ENCODE measurements at regions not wholly inside any gene's neighbourhood (a gene's known extent, or its start where the extent isn't known, plus 50 kb on each side); places are given as distances from the start of the nearest gene placed in this dataset.

DNA sequence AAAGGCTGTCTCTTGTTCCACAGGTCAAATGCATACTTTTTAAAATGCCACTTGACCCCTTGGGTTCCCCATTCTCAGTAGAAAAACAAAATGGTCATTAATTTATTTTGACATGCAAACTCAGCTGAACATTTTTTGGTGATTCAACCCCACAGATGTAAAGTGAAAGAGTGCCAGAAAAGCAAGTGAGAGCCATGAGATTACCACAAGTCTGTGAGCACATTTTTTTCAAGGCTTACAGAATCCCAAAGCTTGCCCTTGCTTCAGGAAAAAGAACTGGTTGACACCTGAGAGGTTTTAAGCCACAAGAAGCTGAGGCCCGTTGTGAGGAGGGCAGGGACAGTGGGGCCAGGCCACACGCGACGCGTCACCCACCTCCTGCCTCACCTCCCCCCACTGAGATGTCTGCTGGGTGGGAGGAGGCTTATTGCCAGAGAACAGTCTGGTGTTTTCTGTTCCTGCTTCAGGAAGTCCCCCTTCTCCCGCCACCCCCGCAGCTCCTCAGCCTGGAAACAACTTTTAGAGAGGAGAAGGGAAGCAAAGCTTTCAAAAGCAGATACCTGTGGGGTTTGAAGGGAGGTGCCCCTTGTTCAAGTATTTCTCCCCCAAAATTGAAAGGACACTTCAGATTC is 70.4 kb upstream of the CYP1B1 start:
- ATAC-seq = peak; percentile 69
- TF ChIP-seq RARB (CRISPR knock-in tag; IDR thresholded peaks at IDR 0.05) (no peak), ZFP3 (CRISPR knock-in tag; IDR thresholded peaks at IDR 0.05) (peak; percentile 67; the same call in 1 of the 2 replicates), SNAI2 (CRISPR knock-in tag; IDR thresholded peaks at IDR 0.05) (no peak), PATZ1 (CRISPR knock-in tag; IDR thresholded peaks at IDR 0.05; ENCODE audit: borderline replicate concordance) (no peak), CSDC2 (CRISPR knock-in tag; IDR thresholded peaks at IDR 0.05) (no peak)

DNA sequence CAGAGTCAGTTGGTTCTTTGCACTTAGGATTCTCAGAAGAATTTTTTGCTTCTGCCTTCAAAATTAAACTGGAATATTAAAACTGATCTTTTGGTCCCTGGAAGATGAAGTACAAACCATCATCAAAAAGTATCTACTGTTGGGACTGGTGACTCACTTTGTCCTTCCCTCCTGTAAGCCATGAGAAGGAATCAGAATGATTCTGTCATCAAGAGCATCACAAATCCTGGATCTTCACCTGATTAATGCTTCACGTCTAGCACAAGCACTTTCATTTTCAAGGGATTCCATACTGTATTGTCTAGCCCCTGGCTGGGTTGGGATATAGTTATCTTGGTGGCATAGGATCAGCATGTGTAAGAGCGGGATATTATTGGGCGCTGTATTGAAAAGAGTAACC is 69.3 kb upstream of the CYP1B1 start:
- no peak for TF ChIP-seq RARB (CRISPR knock-in tag; IDR thresholded peaks at IDR 0.05)
- no peak for TF ChIP-seq POU6F1 (CRISPR knock-in tag; IDR thresholded peaks at IDR 0.05; ENCODE audit: borderline replicate concordance, low read depth)
- no peak for TF ChIP-seq ZFP30 (CRISPR knock-in tag; IDR thresholded peaks at IDR 0.05)
- no peak for TF ChIP-seq ZNF70 (CRISPR knock-in tag; IDR thresholded peaks at IDR 0.05)
- no peak for TF ChIP-seq TOX (CRISPR knock-in tag; IDR thresholded peaks at IDR 0.05; ENCODE audit: borderline replicate concordance)
- TF ChIP-seq, protein P1, sequence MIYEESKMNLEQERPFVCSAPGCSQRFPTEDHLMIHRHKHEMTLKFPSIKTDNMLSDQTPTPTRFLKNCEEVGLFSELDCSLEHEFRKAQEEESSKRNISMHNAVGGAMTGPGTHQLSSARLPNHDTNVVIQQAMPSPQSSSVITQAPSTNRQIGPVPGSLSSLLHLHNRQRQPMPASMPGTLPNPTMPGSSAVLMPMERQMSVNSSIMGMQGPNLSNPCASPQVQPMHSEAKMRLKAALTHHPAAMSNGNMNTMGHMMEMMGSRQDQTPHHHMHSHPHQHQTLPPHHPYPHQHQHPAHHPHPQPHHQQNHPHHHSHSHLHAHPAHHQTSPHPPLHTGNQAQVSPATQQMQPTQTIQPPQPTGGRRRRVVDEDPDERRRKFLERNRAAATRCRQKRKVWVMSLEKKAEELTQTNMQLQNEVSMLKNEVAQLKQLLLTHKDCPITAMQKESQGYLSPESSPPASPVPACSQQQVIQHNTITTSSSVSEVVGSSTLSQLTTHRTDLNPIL (CRISPR knock-in tag; IDR thresholded peaks at IDR 0.05; ENCODE audit: low read depth) = no peak
- no peak for TF ChIP-seq ARNTL (CRISPR knock-in tag; IDR thresholded peaks at IDR 0.05; ENCODE audit: borderline replicate concordance, low read depth)
- no peak for TF ChIP-seq SNAI2 (CRISPR knock-in tag; IDR thresholded peaks at IDR 0.05)
- TF ChIP-seq ZNF565 (CRISPR knock-in tag; conservative IDR thresholded peaks at IDR 0.05; ENCODE audit: low read depth) = no peak
- no peak for ATAC-seq

DNA sequence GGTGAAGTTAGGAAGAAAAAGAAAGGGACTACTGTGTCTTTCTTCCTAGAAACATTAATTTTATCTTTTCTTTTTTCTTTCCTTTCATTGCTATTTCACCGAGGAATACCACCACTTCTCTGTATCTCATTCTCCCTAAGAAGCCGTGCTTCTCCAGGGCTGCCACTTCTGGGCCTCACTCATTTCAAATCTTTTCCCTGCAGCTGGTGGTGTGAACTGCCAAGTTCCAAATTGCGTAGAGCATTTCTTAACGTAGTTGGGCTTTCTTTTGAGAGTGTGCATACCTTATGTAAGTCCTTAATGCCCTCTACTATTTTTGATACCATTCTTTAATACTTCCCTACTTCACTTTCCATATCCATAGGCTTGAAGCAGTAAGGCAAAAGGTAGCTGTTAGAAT is 66.7 kb upstream of the CYP1B1 start:
- TF ChIP-seq ZNF8 (CRISPR knock-in tag; IDR thresholded peaks at IDR 0.05) = no peak
- TF ChIP-seq CSRNP3 (CRISPR knock-in tag; IDR thresholded peaks at IDR 0.05) = no peak
- TF ChIP-seq POU6F1 (CRISPR knock-in tag; IDR thresholded peaks at IDR 0.05; ENCODE audit: borderline replicate concordance, low read depth) = no peak
- TF ChIP-seq RARB (CRISPR knock-in tag; IDR thresholded peaks at IDR 0.05) = no peak
- no peak for TF ChIP-seq ZNF565 (CRISPR knock-in tag; conservative IDR thresholded peaks at IDR 0.05; ENCODE audit: low read depth)
- no peak for TF ChIP-seq ESRRG (CRISPR knock-in tag; IDR thresholded peaks at IDR 0.05)
- TF ChIP-seq CSDC2 (CRISPR knock-in tag; IDR thresholded peaks at IDR 0.05) = no peak
- TF ChIP-seq ZFP30 (CRISPR knock-in tag; IDR thresholded peaks at IDR 0.05) = no peak
- TF ChIP-seq TCF4 (CRISPR knock-in tag; IDR thresholded peaks at IDR 0.05; ENCODE audit: borderline replicate concordance) = no peak
- no peak for TF ChIP-seq SNAI2 (CRISPR knock-in tag; IDR thresholded peaks at IDR 0.05)
- no peak for TF ChIP-seq ISL1 (CRISPR knock-in tag; IDR thresholded peaks at IDR 0.05)
- no peak for TF ChIP-seq OSR1 (CRISPR knock-in tag; IDR thresholded peaks at IDR 0.05)
- TF ChIP-seq BACH2 (CRISPR knock-in tag; IDR thresholded peaks at IDR 0.05; ENCODE audit: borderline replicate concordance) = no peak
- no peak for TF ChIP-seq ZC3H10 (CRISPR knock-in tag; IDR thresholded peaks at IDR 0.05)
- no peak for TF ChIP-seq PATZ1 (CRISPR knock-in tag; IDR thresholded peaks at IDR 0.05; ENCODE audit: borderline replicate concordance)
- no peak for ATAC-seq

All from SK-N-SH treated with all-trans-retinoic acid at 6 μM for 48 hours (cell line).